ENCODE measurements at regions not wholly inside any gene's neighbourhood (a gene's known extent, or its start where the extent isn't known, plus 50 kb on each side); places are given as distances from the start of the nearest gene placed in this dataset.

- no peak for TF ChIP-seq CTCF (IDR thresholded peaks at IDR 0.05; ENCODE audit: low read depth, low read length)
- Histone ChIP-seq H3K4me3 (no peak overlapping the region), H3K9me3 (ENCODE audit: low read depth) (no peaks in the 10 kb centered on the region), H3K4me1 (ENCODE audit: low read depth) (no peaks in the 10 kb centered on the region), H3K36me3 (no peaks in the 10 kb centered on the region), H3K27ac (no peak overlapping the region), H3K27me3 (no peaks in the 10 kb centered on the region)
- no peak for DNase-seq (ENCODE audit: low read depth in 1 of 2, low spot score in 1 of 2)
Observed at GRCh38 chr18:30288662-30289414, 753.7 kb downstream of the DSC3 start.

- no peaks in the 10 kb centered on the region for H3K4me1 ChIP-seq (ENCODE audit: low read depth)
- peak; percentile 72 for TF ChIP-seq CTCF (IDR thresholded peaks at IDR 0.05; ENCODE audit: low read depth, low read length)
- peak; percentile 78 to 80 for DNase-seq (ENCODE audit: low read depth in 1 of 2, low spot score in 1 of 2)
- H3K36me3 ChIP-seq: no peaks in the 10 kb centered on the region
- no peak overlapping the region for H3K27ac ChIP-seq
- no peaks in the 10 kb centered on the region for H3K27me3 ChIP-seq
- H3K9me3 ChIP-seq (ENCODE audit: low read depth): no peaks in the 10 kb centered on the region
- H3K4me3 ChIP-seq: no peak overlapping the region
Observed at GRCh38 chr18:30280861-30281470, 761.6 kb downstream of the DSC3 start.

DNA sequence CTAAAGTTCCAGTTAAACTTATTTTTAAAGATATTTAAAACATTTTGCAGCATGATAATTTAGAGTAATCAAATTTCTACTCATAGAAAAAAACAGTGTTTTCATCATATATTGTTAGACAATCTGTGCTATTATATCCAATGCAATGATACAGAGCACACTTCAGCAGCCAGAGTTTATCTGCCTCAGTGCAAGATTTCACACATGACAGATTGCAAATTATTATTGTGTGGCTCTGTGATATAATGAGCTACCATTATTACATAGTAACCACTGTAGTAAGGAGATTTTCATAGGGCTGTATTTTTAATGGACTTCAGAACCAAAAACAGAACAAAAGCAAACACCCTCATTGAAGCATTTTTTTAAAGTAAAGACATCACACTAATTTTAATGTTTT is 762.4 kb downstream of the DSC3 start:
- H3K36me3 ChIP-seq: no peaks in the 10 kb centered on the region
- no peaks in the 10 kb centered on the region for H3K27me3 ChIP-seq
- no peak for DNase-seq (ENCODE audit: low read depth in 1 of 2, low spot score in 1 of 2)
- no peak for TF ChIP-seq CTCF (IDR thresholded peaks at IDR 0.05; ENCODE audit: low read depth, low read length)
- H3K9me3 ChIP-seq (ENCODE audit: low read depth): no peaks in the 10 kb centered on the region
- no peak overlapping the region for H3K4me3 ChIP-seq
- H3K27ac ChIP-seq: no peak overlapping the region
- H3K4me1 ChIP-seq (ENCODE audit: low read depth): no peaks in the 10 kb centered on the region

GRCh38 chr18:30277676-30278075 is 764.9 kb downstream of the DSC3 start:
- Histone ChIP-seq H3K27me3 (no peaks in the 10 kb centered on the region), H3K36me3 (no peaks in the 10 kb centered on the region), H3K9me3 (ENCODE audit: low read depth) (no peaks in the 10 kb centered on the region), H3K4me3 (no peak overlapping the region), H3K27ac (no peak overlapping the region), H3K4me1 (ENCODE audit: low read depth) (no peaks in the 10 kb centered on the region)
- TF ChIP-seq CTCF (IDR thresholded peaks at IDR 0.05; ENCODE audit: low read depth, low read length): no peak
- no peak for DNase-seq (ENCODE audit: low read depth in 1 of 2, low spot score in 1 of 2)

DNA sequence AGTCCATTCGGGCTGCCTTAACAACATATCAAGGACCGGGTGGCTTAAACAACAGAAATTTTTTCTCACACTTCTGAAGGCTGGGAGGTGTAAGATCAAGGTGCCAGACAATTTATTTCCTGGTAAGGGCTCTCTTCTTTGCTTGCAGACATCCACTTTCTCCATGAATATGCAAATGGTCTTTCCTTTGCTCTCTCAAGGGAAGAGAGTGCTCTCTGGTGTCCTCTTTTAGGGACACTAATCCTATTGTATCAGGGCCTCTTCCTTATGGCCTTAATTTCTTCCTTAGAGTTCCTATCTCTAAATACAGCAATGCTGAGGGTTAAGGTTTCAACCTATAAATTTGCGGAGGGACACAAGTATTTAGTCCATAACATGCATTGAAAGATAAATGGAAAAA is 770.8 kb downstream of the DSC3 start:
- Histone ChIP-seq H3K4me1 (ENCODE audit: low read depth) (no peaks in the 10 kb centered on the region), H3K27me3 (no peaks in the 10 kb centered on the region), H3K9me3 (ENCODE audit: low read depth) (no peaks in the 10 kb centered on the region), H3K27ac (no peak overlapping the region), H3K36me3 (no peaks in the 10 kb centered on the region), H3K4me3 (no peak overlapping the region)
- TF ChIP-seq CTCF (IDR thresholded peaks at IDR 0.05; ENCODE audit: low read depth, low read length): no peak
- no peak for DNase-seq (ENCODE audit: low read depth in 1 of 2, low spot score in 1 of 2)
